Muscle of arm (tissue), 1 donor: ENCODE measurements at regions not wholly inside any gene's neighbourhood (a gene's known extent, or its start where the extent isn't known, plus 50 kb on each side); places are given as distances from the start of the nearest gene placed in this dataset.
A peak's percentile ranks its signal among the peaks of the same experiment; 100 is the strongest.

ENCODE experiments used
- DNase-seq: peaks from one replicate; pipeline ENCODE4 v3.0.0-alpha.2; 2013

DNA sequence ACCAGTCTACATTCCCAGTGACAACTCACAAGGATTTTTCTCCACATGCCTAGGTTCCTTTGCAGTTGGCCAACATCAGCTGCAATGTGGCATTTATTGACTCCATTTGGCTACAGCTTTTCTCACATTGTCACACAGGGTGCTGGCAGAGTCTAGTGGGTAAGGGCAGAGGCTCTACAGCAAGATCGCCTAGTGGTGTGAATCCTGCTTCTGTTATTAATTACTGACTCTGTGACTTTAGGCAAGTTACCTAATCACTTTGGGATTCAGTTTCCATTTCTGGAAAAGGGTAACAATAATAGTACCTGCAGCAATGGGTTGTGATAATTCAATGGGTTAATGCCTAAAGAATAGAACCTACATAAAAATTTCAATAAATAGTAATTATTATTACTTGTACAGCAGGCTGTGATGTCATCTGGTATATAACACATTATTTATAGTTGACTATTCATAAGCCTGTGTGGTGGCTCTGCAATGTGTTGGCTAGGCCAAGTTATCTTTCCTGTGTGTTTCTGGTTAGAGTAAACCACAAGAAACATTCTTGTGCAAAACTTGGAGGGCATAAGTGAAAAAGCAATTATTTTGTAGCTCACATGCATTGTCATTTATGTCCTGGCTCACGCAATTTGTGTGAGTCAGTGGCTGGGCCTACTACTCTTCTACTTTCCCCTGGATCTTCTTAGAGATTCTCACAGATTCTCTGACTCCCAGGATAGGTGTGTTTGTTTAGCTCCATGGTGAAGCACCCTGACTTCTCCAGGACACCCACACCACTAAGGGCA is 59.5 kb downstream of the PTGS2 start:
- DNase-seq, result no peak

DNA sequence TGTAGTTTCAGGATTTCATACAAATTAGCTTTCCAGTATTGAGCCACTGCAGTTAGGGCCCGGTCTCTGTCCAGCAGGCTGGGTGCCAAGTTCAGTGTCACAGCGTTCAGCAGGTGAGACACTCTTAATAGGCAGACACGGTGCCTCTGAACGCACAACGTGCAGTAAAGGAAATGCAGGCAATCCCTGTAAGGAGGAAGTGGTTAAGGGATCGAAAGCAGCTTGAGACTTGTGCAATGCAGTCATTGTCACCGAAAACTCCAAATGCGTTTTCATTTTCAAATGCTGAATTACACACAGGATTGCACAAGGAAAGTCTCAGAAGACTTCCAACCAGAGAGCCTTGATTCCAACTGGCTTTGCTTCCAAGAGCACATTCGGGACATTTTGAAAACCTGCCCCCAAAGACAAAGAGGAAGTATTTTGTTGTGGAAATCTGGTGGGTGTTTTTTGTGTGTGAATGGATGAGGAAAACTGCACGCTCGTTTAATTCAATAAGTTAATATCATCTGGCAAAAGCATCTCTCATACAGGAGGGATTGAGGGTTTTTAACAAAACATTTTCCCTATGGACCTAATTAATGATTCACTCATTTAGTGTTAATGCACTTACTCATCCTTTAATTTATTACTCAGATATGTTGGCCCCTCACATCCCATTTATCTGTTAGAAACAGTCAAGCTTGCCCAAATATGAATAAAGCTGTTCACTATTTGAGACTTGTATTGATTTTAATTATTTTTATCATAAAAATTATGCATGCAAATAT is 61.6 kb downstream of the PTGS2 start:
- peak; percentile 56 for DNase-seq

DNA sequence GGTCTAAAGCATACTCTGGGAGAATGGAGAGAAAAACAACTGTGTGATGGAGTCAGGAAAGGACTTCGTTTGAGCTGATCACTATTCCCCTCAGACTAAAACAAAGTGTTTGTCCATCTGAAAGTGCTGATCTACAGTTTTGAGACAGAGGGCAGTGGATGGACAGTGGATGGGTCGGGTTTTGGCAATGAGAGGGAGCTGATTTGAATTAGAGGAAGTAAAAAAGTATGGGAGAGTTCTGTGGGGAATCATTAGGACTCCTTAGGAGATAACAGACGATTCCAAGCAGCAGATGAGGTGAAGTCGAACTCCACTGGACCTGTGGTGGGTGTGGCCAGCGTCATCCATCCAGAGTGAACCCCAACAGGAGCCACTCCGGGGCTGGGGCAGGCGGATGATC is 62.3 kb downstream of the PTGS2 start:
- DNase-seq, result no peak

DNA sequence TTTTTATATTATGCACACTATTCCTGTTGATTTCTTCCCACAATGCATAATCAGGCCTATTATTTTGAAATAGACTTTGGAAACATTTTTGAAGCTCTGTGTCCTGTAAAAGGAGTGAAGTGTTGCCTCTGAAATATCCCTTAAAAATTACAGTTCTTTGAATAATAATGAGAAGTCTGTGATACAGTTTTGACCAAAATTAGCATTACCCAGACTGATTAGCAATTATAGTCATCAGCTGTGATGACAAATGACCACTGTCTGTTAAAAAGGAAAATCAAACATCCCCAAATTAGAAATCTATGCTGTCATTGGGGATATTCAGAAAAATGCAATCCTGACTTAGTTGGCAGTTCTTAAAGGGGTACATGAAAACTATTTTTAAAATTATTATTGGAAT is 63.7 kb downstream of the PTGS2 start:
- DNase-seq, result no peak

DNA sequence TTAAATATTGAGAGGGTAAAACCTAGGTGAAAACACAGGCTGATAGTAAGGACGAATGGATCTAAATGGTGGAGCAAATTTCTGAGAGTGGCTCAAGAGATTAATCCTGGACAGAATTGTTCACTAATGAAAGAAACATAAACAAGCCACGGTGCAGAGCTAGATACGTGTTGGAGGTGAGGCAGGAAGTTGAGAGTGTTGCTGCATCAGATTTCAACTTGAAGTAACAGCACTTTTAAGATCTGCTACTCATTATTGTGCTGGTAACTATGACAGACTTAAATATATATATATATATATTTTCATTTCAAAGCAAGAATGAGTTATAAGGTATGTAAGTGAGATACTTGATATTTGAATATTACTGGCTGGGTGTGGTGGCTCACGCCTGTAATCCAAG is 64.9 kb downstream of the PTGS2 start:
- DNase-seq, result no peak

- DNase-seq, result no peak
These were observed 69.1 kb downstream of the PTGS2 start for GRCh38 chr1:186611156-186611555.

GRCh38 chr1:186609183-186609582 is 71.0 kb downstream of the PTGS2 start:
- DNase-seq, result no peak

DNA sequence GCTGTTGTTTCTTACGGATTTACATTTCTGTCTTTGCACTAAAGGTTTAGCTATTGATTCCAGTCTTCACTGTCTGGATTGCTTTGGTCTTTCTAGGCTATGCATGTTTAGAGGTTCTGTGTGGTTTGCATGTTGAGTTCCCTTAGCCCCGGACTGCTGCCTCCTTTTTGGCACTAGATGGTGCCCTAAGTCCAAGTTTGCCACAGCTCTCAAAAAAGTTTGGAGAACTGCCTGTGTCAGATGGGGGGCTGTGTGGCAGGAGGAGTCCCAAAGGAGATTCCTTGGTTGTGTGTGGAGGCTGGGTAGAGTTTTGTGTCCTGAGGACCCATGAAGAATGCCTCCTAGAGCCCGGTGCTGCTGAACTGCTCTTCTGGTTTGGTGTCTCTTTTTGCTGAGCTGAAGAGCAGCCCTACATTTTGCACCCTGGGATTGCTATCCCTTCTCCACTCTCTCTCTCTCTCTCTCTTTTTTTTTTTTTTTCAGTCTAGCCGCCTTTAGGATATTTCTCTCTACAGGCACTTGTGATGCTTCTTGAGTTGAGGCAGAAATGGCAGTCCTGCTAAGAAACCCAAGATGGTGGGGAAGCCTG is 74.4 kb downstream of the PTGS2 start:
- no peak for DNase-seq

DNA sequence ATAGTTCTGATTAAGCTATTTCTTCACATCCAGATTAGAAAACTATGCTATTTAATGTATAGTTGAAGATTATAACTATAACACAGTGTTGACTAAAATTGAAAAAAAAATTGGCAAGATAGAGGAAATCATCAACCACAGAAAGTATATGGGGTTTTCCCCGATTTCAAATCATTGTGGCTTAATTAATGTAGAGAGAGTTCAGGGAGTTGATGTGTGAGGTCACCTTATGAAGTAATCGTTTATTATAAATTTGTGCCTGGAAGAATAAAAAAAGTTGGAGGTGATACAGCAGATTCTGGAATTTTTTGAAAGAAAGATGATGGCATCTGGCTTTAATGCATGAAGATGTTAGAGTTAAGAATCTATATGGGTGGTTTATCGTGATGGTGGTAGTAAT is 84.3 kb downstream of the PTGS2 start:
- no peak for DNase-seq

- no peak for DNase-seq
These were observed 101.8 kb downstream of the PTGS2 start for GRCh38 chr1:186578325-186579016.

GRCh38 chr1:186577633-186578032 is 102.6 kb downstream of the PTGS2 start:
- no peak for DNase-seq

- no peak for DNase-seq
These were observed 103.0 kb downstream of the PTGS2 start for GRCh38 chr1:186577216-186577615.

DNA sequence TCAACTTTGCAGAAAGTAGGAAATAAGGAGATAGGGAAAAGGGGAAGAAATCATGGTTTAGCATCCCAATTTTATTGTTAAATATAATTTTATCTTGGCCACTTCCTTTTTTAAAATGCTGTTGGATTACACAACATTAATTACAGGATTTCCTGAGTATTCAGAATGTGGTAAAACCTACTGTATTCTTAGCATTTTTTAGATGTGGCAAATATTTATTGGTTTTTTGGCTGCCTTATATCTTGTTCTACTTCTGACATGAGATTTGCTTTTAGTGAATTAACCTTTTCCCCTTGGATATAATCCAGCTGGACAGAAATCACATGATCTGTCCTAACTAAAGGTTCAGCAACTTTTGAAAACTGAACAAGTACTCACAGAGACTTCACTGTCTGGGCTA is 104.9 kb downstream of the PTGS2 start:
- no peak for DNase-seq

- no peak for DNase-seq
These were observed 105.3 kb downstream of the PTGS2 start for GRCh38 chr1:186574926-186575325.

DNA sequence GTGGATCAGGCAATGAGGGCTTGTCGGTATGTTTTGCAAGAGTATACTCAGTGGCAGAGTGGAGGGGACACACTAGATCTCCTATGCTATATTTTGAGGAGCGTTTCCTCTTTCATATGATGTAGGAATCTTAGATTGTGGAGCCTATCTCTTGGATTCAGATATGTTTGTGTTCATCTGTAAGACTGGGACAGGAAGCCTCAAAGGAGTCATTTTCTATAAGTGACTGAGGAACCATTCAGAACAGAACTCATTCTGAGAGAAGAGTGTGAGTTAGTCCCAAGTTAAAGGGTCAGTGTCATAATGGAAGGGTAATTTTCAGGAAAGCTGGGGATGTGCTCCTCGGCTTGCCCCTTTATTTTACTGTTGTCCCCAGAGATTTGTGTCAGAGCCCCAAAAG is 107.7 kb downstream of the PTGS2 start:
- no peak for DNase-seq

DNA sequence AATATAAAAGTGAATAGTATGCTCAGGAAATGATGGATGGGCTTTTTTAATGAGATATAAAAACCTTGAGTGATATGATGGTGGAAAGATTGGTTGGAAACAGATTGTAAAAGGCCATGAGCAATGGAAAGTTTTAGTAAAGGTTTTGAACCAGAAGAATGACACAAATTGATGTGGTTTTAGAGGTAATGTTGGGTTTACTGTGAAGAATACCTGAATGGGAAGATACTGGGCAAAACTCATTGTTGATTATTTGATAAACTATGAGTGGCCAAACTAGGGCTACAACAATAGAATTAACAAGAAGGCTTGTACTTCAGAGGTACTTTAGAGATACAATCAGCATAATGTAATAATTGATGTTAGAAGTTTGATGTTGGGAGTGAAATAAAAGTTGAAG is 108.5 kb downstream of the PTGS2 start:
- DNase-seq, result no peak

GRCh38 chr1:186569856-186570255 is 108.9 kb upstream of the PDC start:
- DNase-seq, result no peak

- no peak for DNase-seq
These were observed 107.3 kb upstream of the PDC start for GRCh38 chr1:186568221-186568620.

GRCh38 chr1:186566140-186566855 is 105.4 kb upstream of the PDC start:
- no peak for DNase-seq

DNA sequence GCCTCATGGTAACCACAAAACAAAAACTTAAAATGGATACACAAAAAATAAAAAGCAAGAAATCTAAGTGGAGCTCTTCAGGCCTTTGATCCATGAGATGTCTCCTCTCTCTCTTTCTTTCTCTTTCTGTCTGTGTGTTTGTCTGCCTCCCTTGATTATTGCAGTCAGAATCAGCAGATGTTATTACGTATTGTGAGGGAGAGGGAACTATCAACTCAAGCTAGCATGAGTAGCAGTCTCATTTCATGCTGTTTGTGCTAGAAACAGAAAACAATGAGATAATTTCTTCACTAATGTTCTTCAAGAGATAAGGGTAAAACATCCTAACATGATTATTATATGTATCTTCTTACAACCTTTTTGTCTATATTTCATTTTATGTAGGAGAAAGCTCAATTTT is 103.7 kb upstream of the PDC start:
- DNase-seq, result peak; percentile 43

GRCh38 chr1:186559601-186560116 is 98.7 kb upstream of the PDC start:
- no peak for DNase-seq
